ENCODE measurements at regions not wholly inside any gene's neighbourhood (a gene's known extent, or its start where the extent isn't known, plus 50 kb on each side); places are given as distances from the start of the nearest gene placed in this dataset.

GRCh38 chr1:184257873-184258272 is 129.0 kb upstream of the C1orf21 start:
- CTCF ChIA-PET: no interaction called here
- no peak for TF ChIP-seq CTCF (tag by site-specific recombination; IDR thresholded peaks at IDR 0.05)
- TF ChIP-seq ZNF585B (tag by site-specific recombination; IDR thresholded peaks at IDR 0.05): no peak
- TF ChIP-seq ZNF707 (tag by site-specific recombination; IDR thresholded peaks at IDR 0.05): no peak
- TF ChIP-seq ZBTB1 (tag by site-specific recombination; IDR thresholded peaks at IDR 0.05): no peak
- no peak for TF ChIP-seq WT1 (tag by site-specific recombination; IDR thresholded peaks at IDR 0.05)
- TF ChIP-seq ZFP3 (tag by site-specific recombination; IDR thresholded peaks at IDR 0.05; ENCODE audit: low read depth): no peak
- TF ChIP-seq ZNF658 (tag by site-specific recombination; IDR thresholded peaks at IDR 0.05): no peak
- no peak for TF ChIP-seq ZNF311 (tag by site-specific recombination; IDR thresholded peaks at IDR 0.05; ENCODE audit: borderline replicate concordance)
- no peak for TF ChIP-seq ZBTB6 (tag by site-specific recombination; IDR thresholded peaks at IDR 0.05)
- H3K4me1 ChIP-seq (ENCODE audit: control insufficient read depth, insufficient read depth, low read length): no peaks in the 10 kb centered on the region
- POLR2A ChIA-PET: interaction anchor here (0.6 kb wide), 1 partner anchor 531 kb away, joined by 3 read pairs; no protein-coding TSS in a partner anchor
- no peak overlapping the region for H3K27ac ChIP-seq (ENCODE audit: extremely low read depth, low read depth, low read length)
- H3K4me3 ChIP-seq (ENCODE audit: low read depth, low read length): no peak overlapping the region
- H3K36me3 ChIP-seq (ENCODE audit: control insufficient read depth in 2 of 2, insufficient read depth in 1 of 2, low read length in 2 of 2): no peaks in the 10 kb centered on the region
- H3K9me3 ChIP-seq (ENCODE audit: control insufficient read depth, insufficient read depth, low read depth, low read length): no peaks in the 10 kb centered on the region

- Histone ChIP-seq H3K4me1 (ENCODE audit: control insufficient read depth, insufficient read depth, low read length) (no peaks in the 10 kb centered on the region), H3K9me3 (ENCODE audit: control insufficient read depth, insufficient read depth, low read depth, low read length) (no peaks in the 10 kb centered on the region), H3K36me3 (ENCODE audit: control insufficient read depth in 2 of 2, insufficient read depth in 1 of 2, low read length in 2 of 2) (no peaks in the 10 kb centered on the region), H3K27ac (ENCODE audit: extremely low read depth, low read depth, low read length) (no peak overlapping the region), H3K4me3 (ENCODE audit: low read depth, low read length) (no peak overlapping the region)
- ChIA-PET POLR2A (interaction anchor here (0.6 kb wide), 1 partner anchor 530 kb away, joined by 3 read pairs; no protein-coding TSS in a partner anchor), CTCF (no interaction called here)
- TF ChIP-seq FEZF1 (tag by site-specific recombination; IDR thresholded peaks at IDR 0.05) (no peak), ZNF677 (tag by site-specific recombination; IDR thresholded peaks at IDR 0.05) (no peak), ZEB2 (tag by site-specific recombination; IDR thresholded peaks at IDR 0.05) (no peak), ZNF529 (tag by site-specific recombination; IDR thresholded peaks at IDR 0.05; ENCODE audit: insufficient replicate concordance) (no peak), ZBTB11 (tag by site-specific recombination; conservative IDR thresholded peaks at IDR 0.05; ENCODE audit: low read depth) (no peak), ZNF280C (tag by site-specific recombination; IDR thresholded peaks at IDR 0.05) (no peak), ZNF121 (tag by site-specific recombination; IDR thresholded peaks at IDR 0.05) (no peak), SCRT2 (tag by site-specific recombination; IDR thresholded peaks at IDR 0.05) (no peak)
These were observed 128.3 kb upstream of the C1orf21 start for GRCh38 chr1:184258525-184258924.
